GM21786 (cell line): ENCODE measurements at regions not wholly inside any gene's neighbourhood (a gene's known extent, or its start where the extent isn't known, plus 50 kb on each side); places are given as distances from the start of the nearest gene placed in this dataset.

ENCODE experiments used
- ATAC-seq: cut with Tn5 transposase; IDR thresholded peaks from one replicate; pipeline ENCODE4 v1.9.1; 2021; ENCODE audit not compliant: unreplicated experiment

DNA sequence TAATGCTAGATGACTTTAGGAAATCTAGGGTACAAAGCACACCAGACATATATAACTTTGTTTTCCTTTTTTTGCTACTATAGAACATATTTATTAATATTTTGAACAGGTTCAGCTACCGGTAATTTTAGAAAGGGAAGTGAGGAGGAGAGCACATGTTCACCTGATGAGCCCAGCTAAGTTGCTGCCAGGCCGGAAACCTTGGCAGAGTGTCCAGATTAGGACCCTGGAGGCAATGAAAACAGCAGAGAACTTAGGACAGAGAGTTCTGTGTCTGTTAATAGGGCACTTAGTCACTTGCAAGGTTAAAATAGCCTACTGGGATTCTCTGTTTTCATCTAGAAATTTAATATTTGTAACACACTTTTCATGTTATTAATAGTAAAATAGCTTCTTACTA, 348.9 kb upstream of the CPEB2 start:
- no peak for ATAC-seq

DNA sequence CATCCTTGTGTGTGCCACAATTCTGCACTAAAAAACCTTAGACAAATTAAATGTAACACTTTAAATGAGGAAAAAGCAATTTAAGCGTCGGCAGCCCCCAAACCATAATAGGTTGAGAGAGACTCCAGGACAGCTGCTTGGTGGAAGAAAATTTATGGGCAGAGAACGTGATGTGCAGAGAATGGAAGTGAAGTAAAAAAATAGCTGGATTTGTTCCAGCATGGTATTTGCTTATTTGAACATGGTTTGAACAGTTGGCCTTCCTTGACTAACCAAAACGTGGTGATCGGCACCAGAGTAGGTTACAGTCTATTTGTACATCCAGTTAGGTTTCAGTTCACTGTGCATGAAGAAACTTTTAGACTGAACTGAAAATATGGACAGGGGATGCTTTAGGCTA, 343.0 kb upstream of the CPEB2 start:
- no peak for ATAC-seq

DNA sequence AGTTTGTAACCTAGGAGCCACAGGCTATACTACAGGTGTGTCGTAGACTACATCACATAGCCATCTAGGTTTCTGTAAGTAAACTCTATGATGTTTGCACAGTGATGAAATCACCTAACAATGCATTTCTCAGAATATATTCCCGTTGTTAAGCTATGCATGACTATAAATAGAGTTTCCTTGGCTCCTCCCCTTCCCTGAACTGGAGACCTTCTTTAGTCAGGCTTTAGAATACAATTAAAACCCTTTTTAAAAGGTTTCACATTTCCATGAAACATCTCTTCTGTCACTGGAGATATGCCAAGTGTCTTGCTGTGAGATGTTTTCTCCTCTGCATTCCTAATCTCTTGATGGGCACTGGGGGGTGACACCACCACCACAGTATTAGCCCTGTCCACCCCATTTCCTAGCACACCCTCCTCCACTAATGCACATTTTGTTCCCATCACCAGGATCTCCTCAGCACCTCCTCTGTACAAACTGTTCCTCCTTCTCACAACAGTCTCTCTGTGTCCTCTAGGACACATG, 334.6 kb upstream of the CPEB2 start:
- no peak for ATAC-seq

DNA sequence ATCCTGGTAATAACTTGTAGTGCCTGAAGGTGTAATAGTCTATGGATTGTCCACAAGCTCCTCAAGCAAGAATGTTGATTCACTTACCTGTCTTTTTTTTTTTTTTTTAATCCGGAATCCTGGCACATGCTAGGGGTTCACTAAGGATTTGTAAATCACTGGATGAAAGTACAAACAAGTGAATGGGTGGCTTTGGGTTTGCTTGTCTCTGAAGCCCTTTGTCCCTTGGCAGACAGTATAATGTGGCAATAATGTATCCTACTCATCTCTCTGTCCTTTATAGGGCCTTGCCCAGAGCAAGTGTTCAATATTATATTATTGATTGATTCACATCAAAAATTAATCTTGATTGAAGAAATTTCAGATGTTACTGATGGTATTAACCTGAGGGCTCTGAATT, 334.0 kb upstream of the CPEB2 start:
- ATAC-seq, result no peak

DNA sequence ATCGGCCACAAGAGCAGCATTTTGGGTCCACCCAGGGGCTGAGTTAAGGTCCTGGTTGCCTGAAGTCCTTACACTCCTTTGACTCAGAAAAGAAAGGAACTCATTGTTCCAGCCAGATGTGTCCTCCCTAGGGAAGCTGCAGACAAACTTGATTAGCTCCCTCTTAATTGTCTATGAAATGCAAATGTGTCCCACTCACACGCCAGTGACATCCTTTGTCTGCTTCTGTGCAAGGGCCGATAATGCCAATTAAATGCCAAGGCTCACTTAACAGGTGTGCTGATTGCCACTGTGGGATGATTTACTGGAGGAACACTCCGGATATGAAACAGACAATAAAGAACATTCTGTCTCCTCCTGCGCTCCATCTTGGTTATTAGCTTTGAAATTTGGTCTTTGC, 332.9 kb upstream of the CPEB2 start:
- no peak for ATAC-seq

DNA sequence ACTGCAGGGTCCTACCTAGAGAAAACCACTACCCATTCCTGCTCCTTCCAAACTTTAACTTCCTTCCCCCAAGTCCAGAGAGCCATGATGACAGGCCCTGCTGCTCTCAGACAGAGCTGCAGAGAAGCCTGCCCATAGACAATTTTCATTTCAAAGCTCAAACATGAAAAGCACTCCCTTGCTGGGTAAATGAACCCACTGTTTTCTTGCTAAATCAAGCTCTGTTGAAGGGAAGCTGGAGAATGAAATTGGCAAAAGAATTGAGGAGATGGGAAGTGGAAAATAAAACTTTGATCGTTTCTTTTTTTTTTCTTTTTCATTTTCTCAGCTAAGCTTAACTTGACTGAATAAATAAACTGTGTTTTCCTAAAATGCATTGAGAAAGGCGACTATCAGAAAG, 331.1 kb upstream of the CPEB2 start:
- no peak for ATAC-seq

DNA sequence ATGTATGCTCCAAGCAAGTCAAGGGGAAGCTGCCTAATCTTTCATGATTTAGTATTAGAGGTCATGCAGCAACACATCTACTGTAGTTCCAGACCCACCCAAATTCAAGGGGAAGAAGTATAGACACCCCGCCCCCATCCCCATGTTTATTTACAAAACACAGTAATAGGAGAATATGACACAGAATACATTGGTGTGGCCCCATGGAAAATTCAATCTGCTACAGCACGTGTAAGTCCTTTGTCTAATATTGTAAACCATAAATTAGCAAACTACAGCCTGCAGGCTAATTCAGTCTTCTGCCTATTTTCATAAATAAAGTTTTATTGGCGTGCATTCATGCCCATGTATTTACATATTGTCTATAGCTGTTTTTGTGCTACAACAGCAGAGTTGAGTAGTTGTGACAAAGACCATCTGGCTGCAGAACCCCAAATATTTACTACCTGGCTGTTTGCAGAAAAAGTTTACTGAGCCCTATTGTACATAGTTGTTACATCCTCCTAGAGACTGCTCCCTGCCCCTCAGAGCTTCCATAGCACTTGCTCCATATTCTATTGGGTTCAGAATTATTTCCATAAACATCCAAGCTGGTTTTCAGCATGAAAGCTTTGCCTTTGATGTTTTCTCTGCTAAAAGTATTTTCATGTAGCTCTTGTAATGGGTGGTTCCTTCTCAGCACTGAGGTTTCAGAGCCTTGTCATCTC, 326.8 kb upstream of the CPEB2 start:
- no peak for ATAC-seq

DNA sequence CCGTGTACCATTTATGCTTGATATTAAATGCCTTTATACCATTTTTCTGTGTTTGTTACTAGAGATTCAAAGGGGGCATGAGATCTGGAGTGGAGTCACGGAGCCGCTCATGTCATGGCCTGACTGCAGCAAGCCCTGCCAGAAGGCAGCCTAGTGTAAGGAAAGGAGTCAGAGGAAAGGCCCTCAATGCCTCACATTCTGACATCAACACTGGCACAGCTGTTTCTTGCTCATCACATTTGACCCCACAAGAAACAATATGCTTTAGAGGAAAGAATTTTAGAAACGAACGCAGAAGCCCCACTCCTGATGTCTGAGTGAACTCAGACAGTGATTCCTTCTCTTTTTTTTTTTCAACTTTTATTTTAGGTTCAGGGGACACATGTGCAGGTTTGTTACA, 322.4 kb upstream of the CPEB2 start:
- ATAC-seq, result no peak

DNA sequence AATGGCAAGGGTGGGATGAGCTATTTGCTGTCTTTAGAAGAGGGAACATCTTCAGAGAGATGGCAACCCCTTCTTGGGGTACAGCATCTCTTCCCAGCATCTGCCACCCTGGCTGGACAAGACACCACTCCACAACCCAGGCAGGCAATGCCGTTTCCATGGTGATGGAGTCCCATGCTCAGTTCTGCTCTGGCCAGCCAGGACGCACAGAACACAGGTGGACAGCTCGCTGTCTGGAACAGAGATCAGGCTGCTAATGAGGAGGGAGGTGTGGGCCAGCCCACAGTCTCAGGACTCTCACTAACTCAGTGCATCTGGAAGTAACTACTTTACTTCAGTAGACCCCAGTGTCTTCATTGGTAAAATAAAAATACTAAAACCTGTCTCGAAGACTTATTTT, 321.0 kb upstream of the CPEB2 start:
- no peak for ATAC-seq

DNA sequence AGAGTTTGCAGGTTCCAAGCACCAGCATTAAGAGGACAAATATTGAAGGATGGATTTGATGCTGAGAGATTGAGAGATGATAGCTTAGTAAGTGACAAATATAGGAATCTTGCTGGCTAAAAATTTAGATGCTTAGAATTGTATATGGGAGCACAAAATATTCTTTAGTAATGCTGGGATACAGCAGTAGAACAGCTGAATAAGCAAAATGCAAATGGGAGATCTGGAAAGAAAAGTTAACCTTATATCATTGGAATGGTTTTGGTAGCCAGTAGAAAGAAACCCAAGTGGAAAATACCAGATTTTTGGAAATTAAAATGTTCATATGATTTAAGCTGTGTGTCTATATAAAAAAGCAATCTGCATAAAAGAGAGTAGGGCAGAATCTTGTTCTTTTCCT, 308.6 kb upstream of the CPEB2 start:
- no peak for ATAC-seq

DNA sequence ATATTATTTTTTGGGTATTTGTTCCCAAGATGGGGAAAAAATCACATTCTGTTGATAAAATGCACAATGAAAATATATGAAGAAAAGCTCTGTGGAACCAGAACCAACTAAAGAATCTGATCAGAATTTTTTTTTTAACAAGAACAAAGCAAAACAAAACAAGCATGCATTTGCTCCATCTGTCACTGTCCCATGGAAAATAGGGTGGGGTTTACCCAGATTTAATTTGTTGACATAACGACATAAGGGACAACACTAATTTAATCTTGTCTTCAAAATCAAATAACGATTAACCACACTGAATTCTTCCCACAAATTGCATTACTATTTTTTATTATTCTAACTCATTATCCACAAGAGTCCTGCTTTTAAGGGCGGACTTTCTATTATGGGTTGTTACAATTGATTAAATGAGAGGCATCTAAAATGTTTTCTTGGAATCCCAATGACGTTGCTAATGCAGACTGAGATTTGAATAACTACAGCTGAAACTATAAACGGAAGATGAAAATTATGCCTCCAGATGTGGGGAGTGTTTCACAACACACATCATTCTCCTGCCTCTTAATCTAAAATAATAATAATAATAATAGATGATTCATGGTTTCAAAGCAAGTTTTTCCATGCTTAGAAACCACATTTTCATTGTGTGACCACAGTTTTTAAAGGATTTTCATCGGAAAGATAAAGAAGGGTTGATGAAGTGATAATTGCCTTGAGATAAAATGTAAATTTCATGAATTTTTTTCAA, 307.0 kb upstream of the CPEB2 start:
- ATAC-seq, result no peak

DNA sequence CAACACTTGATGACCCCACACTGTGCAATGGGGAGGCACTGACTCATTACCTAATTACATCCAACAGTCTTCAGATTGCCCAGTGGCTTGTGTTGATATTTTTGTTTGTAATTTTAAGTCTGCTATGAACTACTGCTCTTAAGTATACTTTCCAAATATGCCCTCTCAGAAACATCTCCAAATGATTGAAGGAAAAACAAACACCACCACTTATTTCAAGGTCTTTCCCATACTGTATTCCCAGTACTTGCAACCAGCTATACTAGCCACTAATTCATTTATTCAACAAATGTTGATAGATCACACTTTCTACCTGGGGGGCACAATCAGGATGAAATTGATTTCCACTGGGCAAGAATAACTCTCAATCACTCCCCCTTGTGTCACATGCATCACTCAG, 302.2 kb upstream of the CPEB2 start:
- ATAC-seq, result no peak

DNA sequence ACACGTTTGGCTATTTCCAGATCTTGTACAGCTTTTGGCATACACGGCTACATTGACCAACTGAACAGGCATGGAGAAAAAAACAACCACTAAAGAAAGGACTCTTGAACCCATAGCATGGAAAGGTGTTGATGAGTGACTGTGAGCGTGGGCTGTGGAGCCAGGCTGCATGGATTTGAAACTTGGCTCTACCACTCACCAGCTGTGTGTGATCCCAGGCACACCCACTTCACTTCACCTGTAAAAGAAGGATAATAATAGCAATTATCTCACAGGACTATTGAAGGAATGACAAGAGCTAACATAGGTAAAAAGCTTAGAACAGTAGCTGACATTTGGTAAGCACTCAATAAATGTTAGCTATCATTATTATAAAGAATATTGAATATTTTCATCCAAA, 301.7 kb upstream of the CPEB2 start:
- no peak for ATAC-seq

DNA sequence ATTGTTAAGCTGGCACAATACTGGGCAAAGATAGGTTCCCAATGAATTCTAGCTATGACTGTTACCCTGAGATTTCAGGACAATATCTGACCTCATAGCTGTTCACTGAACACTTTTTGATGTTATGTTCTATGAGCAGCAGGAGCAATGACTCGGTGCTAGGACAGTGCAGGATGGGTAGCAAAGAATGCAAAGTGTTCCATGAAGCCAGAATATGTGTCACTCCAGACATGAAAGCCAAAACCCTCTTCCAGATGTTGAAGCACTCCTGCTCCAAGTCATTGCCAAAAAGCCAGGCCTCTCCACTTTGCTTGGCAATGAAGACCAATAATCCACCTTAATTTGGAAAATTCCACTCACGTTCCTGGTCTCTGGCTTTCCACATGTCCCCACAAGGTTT, 300.9 kb upstream of the CPEB2 start:
- ATAC-seq, result no peak

DNA sequence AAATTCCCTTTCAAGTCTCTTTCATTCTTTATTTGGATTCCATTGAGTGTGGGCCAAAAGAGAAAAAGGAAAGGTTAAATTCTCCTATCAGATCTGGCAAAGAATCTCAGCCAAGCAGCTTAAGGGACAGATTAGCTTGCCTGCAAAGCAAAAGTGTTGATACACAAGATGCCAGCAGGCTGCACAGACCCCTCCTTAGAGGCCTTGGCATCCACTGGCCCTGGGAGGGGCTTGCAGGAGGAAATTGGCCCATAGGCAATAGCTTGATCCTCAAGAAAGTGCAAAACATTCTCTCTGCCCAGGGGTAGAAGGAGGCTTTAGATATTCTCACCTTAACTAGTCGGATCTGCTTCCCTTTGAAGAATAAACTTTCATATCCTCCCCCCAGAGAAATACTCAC, 300.4 kb upstream of the CPEB2 start:
- ATAC-seq, result no peak

DNA sequence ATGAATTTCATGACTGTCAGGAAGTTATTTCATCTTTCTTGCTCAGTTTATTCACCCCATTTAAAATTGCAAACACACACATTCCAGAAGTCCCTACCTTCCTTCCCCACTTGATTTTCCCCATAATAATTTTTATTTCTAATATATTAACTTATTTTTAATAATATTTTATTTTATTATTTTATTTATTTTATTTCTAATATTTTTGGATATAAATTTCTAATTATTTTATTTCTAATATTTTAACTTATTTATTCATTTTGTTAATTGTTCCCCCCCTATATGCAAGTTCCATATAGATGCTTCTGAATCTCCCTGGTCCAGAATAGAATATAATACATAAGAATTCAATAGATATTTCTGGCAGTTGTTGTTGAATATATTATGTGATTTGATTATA, 293.7 kb upstream of the CPEB2 start:
- no peak for ATAC-seq

DNA sequence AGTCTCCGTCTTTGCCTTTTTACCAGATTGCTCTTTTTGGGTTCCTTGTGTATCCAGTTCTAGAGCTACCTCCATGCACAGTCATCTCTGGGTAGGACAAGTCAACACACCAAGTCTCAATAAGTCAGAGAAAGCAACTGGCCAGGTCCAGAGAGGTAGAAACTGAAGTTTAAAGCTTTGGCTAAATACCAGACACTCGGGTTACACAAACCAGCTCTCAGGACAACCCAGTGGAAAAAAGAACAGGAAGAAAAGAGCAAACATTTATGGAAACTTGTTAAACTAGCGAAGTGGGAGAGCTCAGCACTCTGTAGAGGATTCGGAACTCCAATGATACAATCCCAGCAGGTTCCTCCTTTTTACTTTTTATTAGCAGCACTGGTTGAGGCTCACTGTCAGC, 291.0 kb upstream of the CPEB2 start:
- no peak for ATAC-seq

DNA sequence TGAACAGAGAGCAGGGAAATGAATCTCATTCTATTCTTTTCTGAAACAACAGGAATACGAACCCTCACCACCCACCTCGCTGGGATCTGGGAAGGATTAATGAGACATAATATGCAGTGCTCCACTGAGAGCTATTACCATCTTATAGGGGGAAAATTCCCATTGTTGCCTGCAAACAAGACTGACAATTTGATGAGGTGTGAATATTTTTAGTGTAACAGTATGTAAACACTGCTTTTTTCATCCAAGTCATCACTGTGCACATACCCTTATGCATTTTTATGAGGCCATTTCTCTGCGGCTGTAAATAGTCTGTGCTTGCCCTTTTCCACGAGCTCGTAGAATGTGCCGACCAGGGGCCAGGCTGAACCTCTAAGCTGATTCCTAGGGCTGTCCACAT, 285.6 kb upstream of the CPEB2 start:
- ATAC-seq, result no peak

DNA sequence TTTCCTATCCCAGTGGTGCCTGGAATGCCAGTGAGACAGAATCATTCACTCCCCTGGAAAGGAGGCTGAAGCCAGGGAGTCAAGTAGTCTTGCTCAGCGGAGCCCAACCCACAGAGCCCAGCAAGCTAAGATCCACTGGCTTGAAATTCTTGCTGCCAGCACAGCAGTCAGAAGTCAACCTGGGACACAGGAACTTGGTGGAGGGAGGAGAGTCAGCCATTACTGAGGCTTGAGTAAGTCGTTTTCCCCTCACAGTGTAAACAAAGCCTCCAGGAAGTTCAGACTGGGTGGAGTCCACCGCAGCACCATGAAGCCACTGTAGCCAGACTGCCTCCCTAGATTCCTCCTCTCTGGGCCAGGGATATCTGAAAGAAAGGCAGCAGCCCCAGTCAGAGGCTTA, 283.2 kb upstream of the CPEB2 start:
- ATAC-seq, result no peak

DNA sequence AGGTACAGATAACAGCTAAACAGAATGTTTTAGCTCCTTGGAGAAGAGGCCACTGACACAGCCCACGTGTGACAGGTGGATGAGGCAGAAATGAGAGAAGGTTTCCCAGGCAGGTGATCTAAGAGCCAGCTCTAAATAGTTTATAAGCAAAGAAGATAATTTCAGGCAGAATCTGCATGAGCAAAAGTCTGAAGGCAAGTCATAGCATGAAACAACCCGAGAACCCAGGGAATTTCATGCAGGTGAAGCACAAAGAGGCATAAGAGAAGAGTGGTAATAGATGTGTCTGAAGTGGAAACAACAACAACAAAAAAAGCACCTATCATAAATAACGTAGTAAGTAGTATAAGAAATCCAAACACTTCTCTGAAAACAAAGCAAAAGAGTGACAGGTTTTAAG, 275.8 kb upstream of the CPEB2 start:
- ATAC-seq, result no peak

DNA sequence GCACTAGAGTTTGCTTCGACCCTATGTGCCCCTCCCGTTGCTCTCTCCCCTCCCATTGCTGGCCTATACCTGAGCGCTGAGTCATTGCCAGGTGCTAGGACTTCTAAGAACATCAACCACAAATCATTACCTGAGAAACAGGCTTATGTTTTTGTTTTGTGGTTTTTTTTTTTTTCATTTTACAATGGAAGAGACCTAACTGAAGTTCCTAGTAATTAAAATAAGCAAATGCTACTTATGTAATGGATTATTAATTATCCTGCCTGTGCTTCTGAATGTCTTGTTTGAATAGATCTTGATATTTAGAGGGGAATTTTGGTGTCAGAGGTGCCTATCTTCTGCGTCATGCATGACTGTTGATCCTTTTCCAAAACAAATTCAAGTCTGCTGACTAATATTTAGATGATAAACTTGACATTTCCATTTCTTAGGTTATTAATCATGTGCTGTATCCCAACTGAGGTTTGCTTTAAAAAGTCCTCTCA, 275.4 kb upstream of the CPEB2 start:
- ATAC-seq, result no peak

DNA sequence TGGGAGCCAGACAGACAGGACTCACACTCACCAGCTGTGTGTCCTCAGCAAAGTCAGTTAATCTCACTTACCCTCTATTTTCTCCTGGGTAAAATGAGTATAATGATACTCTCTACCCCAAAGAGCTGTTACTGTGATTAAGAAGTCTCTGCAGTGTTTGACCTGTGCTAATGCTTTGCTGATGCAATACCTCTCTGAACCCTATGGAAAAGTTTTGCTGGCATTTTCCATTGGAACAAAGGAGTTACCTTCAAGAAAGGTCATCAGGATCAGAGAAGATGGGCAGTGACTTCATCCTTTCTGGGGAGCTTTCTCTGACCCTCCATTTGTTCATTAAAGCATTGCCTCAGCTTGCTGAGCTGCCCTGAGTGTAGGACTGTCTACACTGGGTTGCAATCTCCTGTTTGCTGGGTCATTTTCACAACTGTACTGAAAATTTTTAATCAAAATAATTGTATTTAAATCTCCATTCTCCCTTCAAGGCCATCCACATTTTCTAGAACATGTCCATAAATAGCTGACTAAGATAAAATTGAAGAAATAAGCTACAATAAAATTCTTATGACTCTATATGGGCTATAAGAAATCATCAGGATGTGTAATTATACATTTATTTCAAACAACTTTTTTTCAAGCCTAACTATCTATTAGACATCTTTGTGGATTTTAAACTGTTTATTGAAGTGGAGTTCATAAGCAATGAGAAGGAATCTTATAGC, 272.8 kb upstream of the CPEB2 start:
- ATAC-seq, result no peak
